Mesenchymal stem cell (in vitro differentiated cells and primary cell): ENCODE measurements at regions not wholly inside any gene's neighbourhood (a gene's known extent, or its start where the extent isn't known, plus 50 kb on each side); places are given as distances from the start of the nearest gene placed in this dataset.
A peak's percentile ranks its signal among the peaks of the same experiment; 100 is the strongest.

Source experiments
- DNase-seq: peaks from one replicate; pipeline ENCODE4 v3.0.0-alpha.2; 2013
- H2AFZ ChIP-seq: one replicate; pipeline ENCODE4 v1.6.1; 2013; ENCODE audit warnings: low read depth, mild to moderate bottlenecking, control low read depth, inconsistent platforms, low read length, moderate library complexity
- H2AK5ac ChIP-seq: 2 replicates; pipeline ENCODE4 v1.6.1; 2013; ENCODE audit warnings: low read length, moderate library complexity, mild to moderate bottlenecking, inconsistent platforms; ENCODE audit not compliant: severe bottlenecking
- H2BK120ac ChIP-seq: one replicate; pipeline ENCODE4 v1.6.1; 2013; ENCODE audit warnings: low read depth, mild to moderate bottlenecking, inconsistent platforms, low read length, moderate library complexity
- H2BK12ac ChIP-seq, 2 experiments: one replicate each; pipeline ENCODE4 v1.6.1; 2013; ENCODE audit warnings: inconsistent platforms in 2 of 2, low read length in 2 of 2, mild to moderate bottlenecking in 2 of 2, moderate library complexity in 2 of 2, control low read depth in 1 of 2
- H2BK15ac ChIP-seq: one replicate; pipeline ENCODE4 v1.6.1; 2013; ENCODE audit warnings: mild to moderate bottlenecking, low read depth, inconsistent platforms; ENCODE audit not compliant: poor library complexity, severe bottlenecking
- H2BK5ac ChIP-seq: 2 replicates; pipeline ENCODE4 v1.6.1; 2013; ENCODE audit warnings: low read depth, mild to moderate bottlenecking, low read length, control low read depth, inconsistent platforms; ENCODE audit not compliant: poor library complexity, severe bottlenecking
- H3K14ac ChIP-seq, 2 experiments: one replicate each; pipeline ENCODE4 v1.6.1; 2013; ENCODE audit warnings: inconsistent platforms in 2 of 2, low read length in 2 of 2, control low read depth in 1 of 2, mild to moderate bottlenecking in 1 of 2, moderate library complexity in 1 of 2
- H3K18ac ChIP-seq, 2 experiments: one replicate each; pipeline ENCODE4 v1.6.1; 2013; ENCODE audit warnings: inconsistent platforms in 2 of 2, low read length in 2 of 2, control low read depth in 1 of 2, low read depth in 1 of 2, mild to moderate bottlenecking in 1 of 2
- H3K23ac ChIP-seq, 2 experiments: one replicate each; pipeline ENCODE4 v1.6.1; 2013; ENCODE audit warnings: inconsistent platforms in 2 of 2, low read length in 2 of 2, mild to moderate bottlenecking in 2 of 2, moderate library complexity in 2 of 2, control low read depth in 1 of 2
- H3K27ac ChIP-seq: 2 replicates; pipeline ENCODE4 v1.5.1; 2013; ENCODE audit warnings: mild to moderate bottlenecking, moderate library complexity, low read length, control low read depth, inconsistent platforms; ENCODE audit not compliant: poor library complexity, severe bottlenecking
- H3K27me3 ChIP-seq, 2 experiments: 2 replicates each; pipeline versions ENCODE4 v1.6.1 to v1.7.0; 2013; ENCODE audit warnings: low read length in 2 of 2, mild to moderate bottlenecking in 2 of 2, moderate library complexity in 2 of 2, control low read depth in 1 of 2, inconsistent platforms in 1 of 2; ENCODE audit not compliant: control insufficient read depth in 1 of 2, insufficient read depth in 1 of 2
- H3K36me3 ChIP-seq, 2 experiments: 2 replicates each; pipeline versions ENCODE4 v1.6.1 to v1.7.0; 2013; ENCODE audit warnings: low read length in 2 of 2, control low read depth in 1 of 2, inconsistent platforms in 1 of 2, low read depth in 1 of 2, mild to moderate bottlenecking in 1 of 2; ENCODE audit not compliant: insufficient read depth in 2 of 2, control insufficient read depth in 1 of 2
- H3K4ac ChIP-seq, 2 experiments: one replicate each; pipeline ENCODE4 v1.6.1; 2013; ENCODE audit warnings: inconsistent platforms in 2 of 2, low read length in 2 of 2, mild to moderate bottlenecking in 2 of 2, moderate library complexity in 2 of 2, control low read depth in 1 of 2, low read depth in 1 of 2
- H3K4me1 ChIP-seq: 2 replicates; pipeline ENCODE4 v1.6.1; 2013; ENCODE audit warnings: low read depth, low read length, control low read depth; ENCODE audit not compliant: control insufficient read depth, insufficient read depth
- H3K4me2 ChIP-seq: 2 replicates; pipeline ENCODE4 v1.6.1; 2013; ENCODE audit warnings: low read length, mild to moderate bottlenecking, inconsistent platforms; ENCODE audit not compliant: poor library complexity, severe bottlenecking
- H3K4me3 ChIP-seq, 2 experiments: 2 replicates each; pipeline versions ENCODE4 v1.5.1 to v1.7.0; 2013; ENCODE audit warnings: low read length in 2 of 2, mild to moderate bottlenecking in 2 of 2, control low read depth in 1 of 2, low read depth in 1 of 2; ENCODE audit not compliant: insufficient read depth in 1 of 2
- H3K79me1 ChIP-seq: replicated peaks from 2 replicates; pipeline ENCODE4 v1.6.1; 2013; ENCODE audit warnings: mild to moderate bottlenecking, control low read depth, low read length, inconsistent platforms; ENCODE audit not compliant: poor library complexity, severe bottlenecking
- H3K9ac ChIP-seq: 2 replicates; pipeline ENCODE4 v1.7.0; 2013; ENCODE audit warnings: mild to moderate bottlenecking, low read length, moderate library complexity
- H3K9me3 ChIP-seq: 2 replicates; pipeline ENCODE4 v1.7.0; 2013; ENCODE audit warnings: mild to moderate bottlenecking, low read length; ENCODE audit not compliant: control insufficient read depth
- H4K8ac ChIP-seq: one replicate; pipeline ENCODE4 v1.6.1; 2013; ENCODE audit warnings: inconsistent platforms, mild to moderate bottlenecking, low read length, moderate library complexity
- H4K91ac ChIP-seq: one replicate; pipeline ENCODE4 v1.6.1; 2013; ENCODE audit warnings: mild to moderate bottlenecking, low read length, inconsistent platforms
- WGBS: methylation state at CpG from one replicate; pipeline ENCODE4 v1.1.7; 2013; ENCODE audit warnings: mixed read lengths; 5-methylcytosine and 5-hydroxymethylcytosine counted together

GRCh38 chr5:117652958-117653280 lies 1078.3 kb upstream of the SEMA6A start:
- Histone ChIP-seq H4K91ac (no peak overlapping the region), H3K18ac (no peak overlapping the region), H2BK120ac (no peak overlapping the region), H2AK5ac (no peak overlapping the region), H3K27me3 (no peaks in the 10 kb centered on the region), H3K4me2 (no peak overlapping the region), H3K4me1 (no peaks in the 10 kb centered on the region), H3K27ac (no peak overlapping the region), H2BK15ac (no peak overlapping the region), H3K9ac (no peak overlapping the region), H3K4me3 (no peak overlapping the region), H2BK5ac (no peak overlapping the region), H3K14ac (no peak overlapping the region), H3K4ac (no peak overlapping the region), H2BK12ac (no peak overlapping the region), H2AFZ (no peak overlapping the region), H4K8ac (no peak overlapping the region), H3K36me3 (no peaks in the 10 kb centered on the region), H3K79me1 (no peaks in the 10 kb centered on the region), H3K9me3 (no peaks in the 10 kb centered on the region), H3K23ac (no peak overlapping the region)
- DNase-seq: peak; percentile 16
- 92% methylated on average over 3 of the region's 3 CpGs for WGBS

- Histone ChIP-seq H2BK12ac (no peak overlapping the region), H3K4ac (no peak overlapping the region), H2AK5ac (no peak overlapping the region), H3K9ac (no peak overlapping the region), H4K91ac (no peak overlapping the region), H2BK5ac (no peak overlapping the region), H3K36me3 (no peaks in the 10 kb centered on the region), H3K4me2 (no peak overlapping the region), H3K23ac (no peak overlapping the region), H3K4me3 (no peak overlapping the region), H3K27me3 (no peaks in the 10 kb centered on the region), H2BK120ac (no peak overlapping the region), H3K14ac (no peak overlapping the region), H2AFZ (no peak overlapping the region), H3K18ac (no peak overlapping the region), H3K9me3 (no peaks in the 10 kb centered on the region), H2BK15ac (no peak overlapping the region), H4K8ac (no peak overlapping the region), H3K79me1 (no peaks in the 10 kb centered on the region), H3K4me1 (no peaks in the 10 kb centered on the region), H3K27ac (no peak overlapping the region)
- 77% methylated on average over 3 of the region's 4 CpGs for WGBS
- DNase-seq: no peak
Measured at GRCh38 chr5:117652036-117652957, 1077.7 kb upstream of the SEMA6A start.

GRCh38 chr5:117649821-117650220 lies 1075.2 kb upstream of the SEMA6A start:
- H3K27me3 ChIP-seq: no peaks in the 10 kb centered on the region
- no peak overlapping the region for H3K4me2 ChIP-seq
- no peak overlapping the region for H3K23ac ChIP-seq
- H4K91ac ChIP-seq: no peak overlapping the region
- H3K4me3 ChIP-seq: no peak overlapping the region
- no peak overlapping the region for H2AK5ac ChIP-seq
- H2BK15ac ChIP-seq: no peak overlapping the region
- 85% methylated on average over 3 of the region's 3 CpGs for WGBS
- H4K8ac ChIP-seq: no peak overlapping the region
- no peak overlapping the region for H3K4ac ChIP-seq
- no peak overlapping the region for H3K18ac ChIP-seq
- no peaks in the 10 kb centered on the region for H3K36me3 ChIP-seq
- no peaks in the 10 kb centered on the region for H3K9me3 ChIP-seq
- no peak overlapping the region for H2BK5ac ChIP-seq
- no peak overlapping the region for H2BK12ac ChIP-seq
- no peak for DNase-seq
- no peak overlapping the region for H3K27ac ChIP-seq
- H3K14ac ChIP-seq: no peak overlapping the region
- no peak overlapping the region for H3K9ac ChIP-seq
- H2AFZ ChIP-seq: no peak overlapping the region
- H3K4me1 ChIP-seq: no peaks in the 10 kb centered on the region
- H3K79me1 ChIP-seq: no peaks in the 10 kb centered on the region
- no peak overlapping the region for H2BK120ac ChIP-seq

- Histone ChIP-seq H3K23ac (no peak overlapping the region), H2BK12ac (no peak overlapping the region), H3K18ac (no peak overlapping the region), H3K27me3 (no peaks in the 10 kb centered on the region), H2BK5ac (no peak overlapping the region), H3K9me3 (no peaks in the 10 kb centered on the region), H4K8ac (no peak overlapping the region), H3K36me3 (no peaks in the 10 kb centered on the region), H3K14ac (no peak overlapping the region), H2BK15ac (no peak overlapping the region), H3K9ac (no peak overlapping the region), H3K4me1 (no peaks in the 10 kb centered on the region), H3K4ac (no peak overlapping the region), H3K4me3 (no peak overlapping the region), H3K79me1 (no peaks in the 10 kb centered on the region), H2AK5ac (no peak overlapping the region), H2BK120ac (no peak overlapping the region), H3K4me2 (no peak overlapping the region), H3K27ac (no peak overlapping the region), H2AFZ (no peak overlapping the region), H4K91ac (no peak overlapping the region)
- no peak for DNase-seq
Measured at GRCh38 chr5:117645400-117645799, 1070.8 kb upstream of the SEMA6A start.
